Ascending aorta (tissue), 2 donors: ENCODE measurements at regions not wholly inside any gene's neighbourhood (a gene's known extent, or its start where the extent isn't known, plus 50 kb on each side); places are given as distances from the start of the nearest gene placed in this dataset.
"Not testable (repeated sequence)": the region's sequence is repeated elsewhere in the genome, so short reads cannot be mapped to it uniquely, and the experiment has no call there.

Experiments
- DNase-seq, 2 donors: peaks; one replicate each; pipeline ENCODE4 v3.0.0-alpha.2; 2019; ENCODE audit warnings: low spot score in 2 of 2
- H3K27ac ChIP-seq, 2 donors: fragments of 200-600 bp; sonication (generic); one replicate each; pipeline ENCODE4 v1.5.1; 2016 to 2017; ENCODE audit warnings: mild to moderate bottlenecking in 1 of 2
- H3K27me3 ChIP-seq: fragments of 200-600 bp; sonication (generic); one replicate; pipeline ENCODE4 v1.5.1; 2017
- H3K36me3 ChIP-seq, 2 donors: fragments of 200-600 bp; sonication (generic); one replicate each; pipeline ENCODE4 v1.5.1; 2016
- H3K4me1 ChIP-seq, 2 donors: fragments of 200-600 bp; sonication (generic); one replicate each; pipeline ENCODE4 v1.5.1; 2016 to 2017; ENCODE audit warnings: mild to moderate bottlenecking in 1 of 2
- H3K4me3 ChIP-seq, 2 donors: fragments of 200-600 bp; sonication (generic); one replicate each; pipeline ENCODE4 v1.5.1; 2016 to 2017; ENCODE audit warnings: mild to moderate bottlenecking in 1 of 2
- H3K9me3 ChIP-seq, 2 donors: fragments of 200-600 bp; sonication (generic); one replicate each; pipeline ENCODE4 v1.5.1; 2016
- CTCF ChIP-seq, 3 experiments: fragments of 200-600 bp in 2 of 3; fragments of 450-650 bp in 1 of 3; sonication (generic) in 2 of 3; IDR thresholded peaks; one replicate each; pipeline ENCODE4 v1.5.1; 2016 to 2019; ENCODE audit warnings: antibody characterized with exemption in 3 of 3, mild to moderate bottlenecking in 1 of 3, moderate library complexity in 1 of 3
- intact Hi-C: fragments of 100-400 bp; cut with DNase I; formaldehyde crosslinking; loops from one replicate; pipeline ENCODE4 v1.15.1; 2023

- TF ChIP-seq CTCF (IDR thresholded peaks at IDR 0.05): no peak
- Histone ChIP-seq H3K36me3 (no peaks in the 10 kb centered on the region), H3K4me3 (no peak overlapping the region), H3K4me1 (no peaks in the 10 kb centered on the region), H3K9me3 (peaks cover 0 to 4% of the 10 kb centered on the region in 2 donors), H3K27me3 (no peaks in the 10 kb centered on the region), H3K27ac (no peak overlapping the region)
- DNase-seq: no peak
- intact Hi-C loops: no loop called here
Measured at GRCh38 chr22:33160525-33160924, 102.3 kb upstream of the SYN3 start.

GRCh38 chr22:33154967-33155366 lies 96.8 kb upstream of the SYN3 start:
- H3K4me1 ChIP-seq, H3K36me3 ChIP-seq, H3K27ac ChIP-seq, H3K9me3 ChIP-seq, intact Hi-C loops, H3K4me3 ChIP-seq, DNase-seq, H3K27me3 ChIP-seq: not testable (repeated sequence)

- TF ChIP-seq CTCF (IDR thresholded peaks at IDR 0.05): no peak
- no peaks in the 10 kb centered on the region for H3K27me3 ChIP-seq
Measured at GRCh38 chr22:33149611-33150010, 91.4 kb upstream of the SYN3 start.

GRCh38 chr22:33144721-33145120 lies 86.5 kb upstream of the SYN3 start:
- Histone ChIP-seq H3K36me3 (no peaks in the 10 kb centered on the region), H3K4me3 (no peak overlapping the region), H3K9me3 (no peaks in the 10 kb centered on the region), H3K27ac (no peak overlapping the region), H3K27me3 (no peaks in the 10 kb centered on the region), H3K4me1 (no peaks in the 10 kb centered on the region)
- intact Hi-C loops: no loop called here
- TF ChIP-seq CTCF (IDR thresholded peaks at IDR 0.05): no peak
- no peak for DNase-seq

More at GRCh38 chr22:33149611-33150010, 91.4 kb upstream of the SYN3 start:
- no peak overlapping the region for H3K27ac ChIP-seq
- DNase-seq: no peak
- no peaks in the 10 kb centered on the region for H3K9me3 ChIP-seq
- H3K4me3 ChIP-seq: no peak overlapping the region
- intact Hi-C loops: no loop called here
- H3K36me3 ChIP-seq: no peaks in the 10 kb centered on the region
- H3K4me1 ChIP-seq: no peaks in the 10 kb centered on the region

GRCh38 chr22:33142282-33143055 lies 84.3 kb upstream of the SYN3 start:
- Histone ChIP-seq H3K36me3 (no peaks in the 10 kb centered on the region), H3K27ac (no peak overlapping the region), H3K4me3 (no peak overlapping the region), H3K4me1 (no peaks in the 10 kb centered on the region), H3K27me3 (no peaks in the 10 kb centered on the region), H3K9me3 (peaks cover 0 to under 1% of the 10 kb centered on the region in 2 donors)
- intact Hi-C loops: no loop called here
- DNase-seq: no peak
- TF ChIP-seq CTCF (IDR thresholded peaks at IDR 0.05): no peak

GRCh38 chr22:33139937-33140336 lies 81.8 kb upstream of the SYN3 start:
- TF ChIP-seq CTCF (IDR thresholded peaks at IDR 0.05): no peak
- no peaks in the 10 kb centered on the region for H3K27me3 ChIP-seq
- intact Hi-C loops: no loop called here
- H3K4me3 ChIP-seq: no peak overlapping the region
- H3K4me1 ChIP-seq: no peaks in the 10 kb centered on the region
- no peaks in the 10 kb centered on the region for H3K36me3 ChIP-seq
- no peak for DNase-seq
- H3K27ac ChIP-seq: no peak overlapping the region
- H3K9me3 ChIP-seq: peaks cover 0 to 7% of the 10 kb centered on the region in 2 donors

GRCh38 chr22:33138333-33138732 lies 80.2 kb upstream of the SYN3 start:
- intact Hi-C loops, DNase-seq, H3K9me3 ChIP-seq, H3K4me3 ChIP-seq, H3K27me3 ChIP-seq, H3K36me3 ChIP-seq, H3K4me1 ChIP-seq, H3K27ac ChIP-seq: not testable (repeated sequence)
